ENCODE measurements at regions not wholly inside any gene's neighbourhood (a gene's known extent, or its start where the extent isn't known, plus 50 kb on each side); places are given as distances from the start of the nearest gene placed in this dataset.

DNA sequence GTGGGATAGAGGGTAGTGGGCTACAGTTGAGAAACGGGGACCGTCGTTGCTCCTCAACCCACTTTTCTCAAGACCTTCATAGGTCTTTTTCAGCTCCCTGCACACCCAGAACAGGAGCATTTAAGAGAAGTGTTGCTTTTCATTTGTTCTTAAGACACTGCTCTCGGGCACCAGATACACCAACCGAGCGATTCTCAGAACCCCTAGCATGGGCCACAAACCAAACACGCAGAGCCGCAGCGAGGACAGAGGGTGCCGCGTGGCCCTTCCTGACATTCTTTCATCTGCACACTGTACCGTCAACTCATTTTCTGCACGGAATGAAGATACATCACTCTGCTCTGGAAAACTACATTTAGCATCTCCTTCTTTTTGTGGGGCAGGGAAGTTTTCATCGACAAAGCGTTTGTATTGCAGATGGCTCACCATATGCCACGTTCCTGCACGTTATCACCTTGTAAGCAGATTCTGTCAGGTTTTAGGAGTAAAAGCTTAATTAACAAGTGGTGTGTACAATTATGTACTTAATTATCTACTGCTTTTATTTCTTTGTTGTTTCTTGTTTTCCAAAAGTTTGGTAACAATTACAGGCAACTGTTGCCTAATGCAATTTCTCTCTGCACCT, 70.4 kb upstream of the MLN start:
- Histone ChIP-seq H3K4me3 (no peak overlapping the region), H3K27me3 (ENCODE audit: insufficient read depth, low read depth) (peaks cover 87% of the 10 kb centered on the region), H3F3A (ENCODE audit: insufficient read depth, low read depth) (no peaks in the 10 kb centered on the region), H3K27ac (no peak overlapping the region), H4K20me1 (ENCODE audit: insufficient read depth) (no peaks in the 10 kb centered on the region), H3K79me2 (ENCODE audit: low read depth) (no peaks in the 10 kb centered on the region), H3K36me3 (ENCODE audit: low read depth) (no peaks in the 10 kb centered on the region), H3K4me2 (no peak overlapping the region), H2AFZ (no peak overlapping the region), H3K9me3 (ENCODE audit: insufficient read depth, low read depth) (no peaks in the 10 kb centered on the region), H3K9me2 (ENCODE audit: insufficient read depth) (no peaks in the 10 kb centered on the region), H3K4me1 (replicated peaks; ENCODE audit: insufficient read depth) (no peaks in the 10 kb centered on the region)
- POLR2A ChIA-PET (ENCODE audit: unreplicated experiment), result no interaction called here
- TF ChIP-seq, protein P1, sequence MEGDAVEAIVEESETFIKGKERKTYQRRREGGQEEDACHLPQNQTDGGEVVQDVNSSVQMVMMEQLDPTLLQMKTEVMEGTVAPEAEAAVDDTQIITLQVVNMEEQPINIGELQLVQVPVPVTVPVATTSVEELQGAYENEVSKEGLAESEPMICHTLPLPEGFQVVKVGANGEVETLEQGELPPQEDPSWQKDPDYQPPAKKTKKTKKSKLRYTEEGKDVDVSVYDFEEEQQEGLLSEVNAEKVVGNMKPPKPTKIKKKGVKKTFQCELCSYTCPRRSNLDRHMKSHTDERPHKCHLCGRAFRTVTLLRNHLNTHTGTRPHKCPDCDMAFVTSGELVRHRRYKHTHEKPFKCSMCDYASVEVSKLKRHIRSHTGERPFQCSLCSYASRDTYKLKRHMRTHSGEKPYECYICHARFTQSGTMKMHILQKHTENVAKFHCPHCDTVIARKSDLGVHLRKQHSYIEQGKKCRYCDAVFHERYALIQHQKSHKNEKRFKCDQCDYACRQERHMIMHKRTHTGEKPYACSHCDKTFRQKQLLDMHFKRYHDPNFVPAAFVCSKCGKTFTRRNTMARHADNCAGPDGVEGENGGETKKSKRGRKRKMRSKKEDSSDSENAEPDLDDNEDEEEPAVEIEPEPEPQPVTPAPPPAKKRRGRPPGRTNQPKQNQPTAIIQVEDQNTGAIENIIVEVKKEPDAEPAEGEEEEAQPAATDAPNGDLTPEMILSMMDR (conservative IDR thresholded peaks at IDR 0.05), result no peak
- TF ChIP-seq EZH2 (IDR thresholded peaks at IDR 0.05; ENCODE audit: low read depth), result no peak
- CTCF ChIA-PET, result no interaction called here
- no TSS peak for BruUV-seq (replicated peaks)
- intact Hi-C loops (cut with micrococcal nuclease; ENCODE audit: unreplicated experiment), result no loop called here
- no peak for DNase-seq

DNA sequence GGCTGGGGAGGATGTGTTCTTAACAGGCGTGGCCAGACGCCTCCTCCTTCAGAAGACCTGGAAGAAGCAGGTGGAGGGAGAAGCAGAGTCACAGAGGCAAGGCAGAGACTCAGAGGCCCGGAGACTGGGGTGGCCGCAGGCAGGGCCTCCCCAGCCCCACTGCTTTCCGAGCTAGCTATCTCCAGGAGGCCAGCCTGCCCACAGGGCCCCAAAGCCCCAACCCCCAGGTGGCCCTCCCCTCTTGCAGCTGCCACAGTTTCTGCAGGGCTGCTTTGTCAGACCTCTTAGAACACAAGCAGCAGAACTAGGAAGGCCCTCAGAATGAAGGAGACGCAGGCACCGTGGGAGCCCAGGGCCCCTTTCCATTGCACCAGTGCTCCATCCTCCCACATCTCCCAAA, 69.0 kb upstream of the MLN start:
- Histone ChIP-seq H2AFZ (no peak overlapping the region), H3F3A (ENCODE audit: insufficient read depth, low read depth) (no peaks in the 10 kb centered on the region), H3K79me2 (ENCODE audit: low read depth) (no peaks in the 10 kb centered on the region), H3K27ac (no peak overlapping the region), H3K36me3 (ENCODE audit: low read depth) (no peaks in the 10 kb centered on the region), H3K9me3 (ENCODE audit: insufficient read depth, low read depth) (no peaks in the 10 kb centered on the region), H4K20me1 (ENCODE audit: insufficient read depth) (no peaks in the 10 kb centered on the region), H3K4me1 (replicated peaks; ENCODE audit: insufficient read depth) (no peaks in the 10 kb centered on the region), H3K9me2 (ENCODE audit: insufficient read depth) (no peaks in the 10 kb centered on the region), H3K4me3 (no peak overlapping the region), H3K4me2 (no peak overlapping the region), H3K27me3 (ENCODE audit: insufficient read depth, low read depth) (peaks cover 91% of the 10 kb centered on the region)
- CTCF ChIA-PET, result no interaction called here
- TF ChIP-seq, protein P1 (conservative IDR thresholded peaks at IDR 0.05), result no peak
- no peak for TF ChIP-seq EZH2 (IDR thresholded peaks at IDR 0.05; ENCODE audit: low read depth)
- BruUV-seq (replicated peaks), result no TSS peak
- POLR2A ChIA-PET (ENCODE audit: unreplicated experiment), result no interaction called here
- intact Hi-C loops (cut with micrococcal nuclease; ENCODE audit: unreplicated experiment), result no loop called here
- no peak for DNase-seq

DNA sequence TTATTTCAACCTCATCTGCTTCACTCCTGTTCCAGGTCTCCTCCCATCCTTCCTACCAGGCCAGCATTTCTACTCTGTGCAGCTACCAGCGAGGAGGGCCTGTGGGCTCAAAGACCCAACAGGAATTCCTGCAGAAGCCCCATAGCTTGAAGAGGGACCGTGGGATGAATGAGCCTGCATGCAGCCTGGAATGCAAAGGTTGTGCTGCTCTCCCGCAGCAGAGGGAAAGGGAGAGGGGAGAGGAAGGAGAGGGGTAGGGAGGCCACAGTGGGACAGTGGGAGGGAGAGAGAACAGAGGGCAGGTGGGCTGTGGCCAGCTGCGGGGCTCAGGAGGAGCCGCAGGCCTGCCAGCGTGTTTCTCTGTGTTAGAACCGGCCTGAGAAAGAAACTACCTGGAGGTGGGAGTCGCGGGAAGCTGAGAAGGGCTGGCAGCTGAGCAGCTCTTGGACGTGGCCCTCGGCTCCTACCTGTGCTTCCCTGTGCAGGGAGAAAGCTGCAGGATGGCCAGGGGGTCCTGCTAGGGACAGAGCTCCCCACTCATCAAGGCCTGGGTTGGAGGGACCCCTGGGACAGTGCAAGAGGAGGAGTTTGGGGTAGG, 66.1 kb upstream of the MLN start:
- Histone ChIP-seq H3K4me3 (no peak overlapping the region), H2AFZ (no peak overlapping the region), H3K4me2 (no peak overlapping the region), H3F3A (ENCODE audit: insufficient read depth, low read depth) (no peaks in the 10 kb centered on the region), H3K27ac (no peak overlapping the region), H3K27me3 (ENCODE audit: insufficient read depth, low read depth) (peaks cover 94% of the 10 kb centered on the region), H4K20me1 (ENCODE audit: insufficient read depth) (no peaks in the 10 kb centered on the region), H3K9me3 (ENCODE audit: insufficient read depth, low read depth) (no peaks in the 10 kb centered on the region), H3K9me2 (ENCODE audit: insufficient read depth) (no peaks in the 10 kb centered on the region), H3K79me2 (ENCODE audit: low read depth) (no peaks in the 10 kb centered on the region), H3K4me1 (replicated peaks; ENCODE audit: insufficient read depth) (no peaks in the 10 kb centered on the region), H3K36me3 (ENCODE audit: low read depth) (no peaks in the 10 kb centered on the region)
- ChIA-PET CTCF (no interaction called here), POLR2A (ENCODE audit: unreplicated experiment) (no interaction called here)
- TF ChIP-seq, protein P1 (conservative IDR thresholded peaks at IDR 0.05), result no peak
- no peak for TF ChIP-seq EZH2 (IDR thresholded peaks at IDR 0.05; ENCODE audit: low read depth)
- intact Hi-C loops (cut with micrococcal nuclease; ENCODE audit: unreplicated experiment), result no loop called here
- no TSS peak for BruUV-seq (replicated peaks)
- no peak for DNase-seq
